Neural cell (in vitro differentiated cells): ENCODE measurements at regions not wholly inside any gene's neighbourhood (a gene's known extent, or its start where the extent isn't known, plus 50 kb on each side); places are given as distances from the start of the nearest gene placed in this dataset.

Experiments
- H2AFZ ChIP-seq: fragments of 200-600, 300-800 bp; sonication (generic), shearing (Covaris generic); 2 replicates; pipeline ENCODE4 v1.6.0; 2014; ENCODE audit warnings: low read depth, mild to moderate bottlenecking, antibody characterized with exemption, low read length, moderate library complexity
- H3F3A ChIP-seq: fragments of 200-600 bp; shearing (Covaris generic); 2 replicates; pipeline ENCODE4 v1.6.1; 2016; ENCODE audit warnings: mild to moderate bottlenecking, moderate library complexity, mixed read lengths, antibody characterized with exemption, low read length; ENCODE audit not compliant: insufficient read depth, poor library complexity, severe bottlenecking
- H3K27ac ChIP-seq: fragments of 200-600, 300-800 bp; sonication (generic), shearing (Covaris generic); 2 replicates; pipeline ENCODE4 v1.5.1; 2014; ENCODE audit warnings: mild to moderate bottlenecking, low read length, moderate library complexity
- H3K27me3 ChIP-seq: fragments of 300-800, 200-600 bp; sonication (generic), shearing (Covaris generic); 2 replicates; pipeline ENCODE4 v1.6.0; 2014; ENCODE audit warnings: mild to moderate bottlenecking, low read depth, low read length, moderate library complexity; ENCODE audit not compliant: insufficient read depth
- H3K36me3 ChIP-seq: fragments of 300-800, 200-600 bp; sonication (generic), shearing (Covaris generic); 2 replicates; pipeline ENCODE4 v1.5.1; 2014; ENCODE audit warnings: mild to moderate bottlenecking, antibody characterized with exemption, low read length, moderate library complexity; ENCODE audit not compliant: insufficient read depth
- H3K4me2 ChIP-seq: fragments of 300-800, 200-600 bp; sonication (generic), shearing (Covaris generic); 2 replicates; pipeline ENCODE4 v1.6.0; 2014; ENCODE audit warnings: mild to moderate bottlenecking, low read length
- H3K4me3 ChIP-seq: fragments of 300-800, 200-600 bp; sonication (generic), shearing (Covaris generic); 2 replicates; pipeline ENCODE4 v1.5.1; 2014; ENCODE audit warnings: mild to moderate bottlenecking, low read length, moderate library complexity
- H3K79me2 ChIP-seq: fragments of 200-600 bp; shearing (Covaris generic); replicated peaks from 2 replicates; pipeline ENCODE4 v1.6.0; 2014; ENCODE audit warnings: mild to moderate bottlenecking, low read length, moderate library complexity; ENCODE audit not compliant: insufficient read depth
- H3K9ac ChIP-seq: fragments of 300-800, 200-600 bp; sonication (generic), shearing (Covaris generic); 2 replicates; pipeline ENCODE4 v1.6.1; 2016; ENCODE audit warnings: mild to moderate bottlenecking, low read length, mixed read lengths
- H3K9me2 ChIP-seq: fragments of 200-600 bp; shearing (Covaris generic); 2 replicates; pipeline ENCODE4 v1.6.1; 2016; ENCODE audit warnings: mild to moderate bottlenecking, low read length, mixed read lengths; ENCODE audit not compliant: insufficient read depth
- H3K9me3 ChIP-seq: fragments of 200-600, 300-800 bp; sonication (generic), shearing (Covaris generic); 2 replicates; pipeline ENCODE4 v1.6.1; 2016; ENCODE audit warnings: mild to moderate bottlenecking, mixed run types, low read length, moderate library complexity, mixed read lengths
- H4K20me1 ChIP-seq: fragments of 200-600 bp; shearing (Covaris generic); 2 replicates; pipeline ENCODE4 v1.6.1; 2016; ENCODE audit warnings: mild to moderate bottlenecking, mixed run types; ENCODE audit not compliant: insufficient read depth
- CTCF ChIP-seq: fragments of 450-650 bp; IDR thresholded peaks from 2 replicates; pipeline ENCODE4 v1.5.1; 2014; ENCODE audit warnings: antibody characterized with exemption, mild to moderate bottlenecking, moderate library complexity; ENCODE audit not compliant: poor library complexity, severe bottlenecking
- EP300 ChIP-seq: fragments of 450-650 bp; conservative IDR thresholded peaks from 2 replicates; pipeline ENCODE4 v1.6.1; 2014; ENCODE audit warnings: antibody characterized with exemption, mild to moderate bottlenecking, moderate library complexity; ENCODE audit not compliant: poor library complexity, severe bottlenecking
- EZH2 ChIP-seq: fragments of 200-600, 300-800 bp; shearing (Covaris generic), sonication (generic); IDR thresholded peaks from 2 replicates; pipeline ENCODE4 v1.6.1; 2014; ENCODE audit warnings: antibody characterized with exemption, low read length, borderline replicate concordance, mild to moderate bottlenecking; ENCODE audit not compliant: insufficient read depth, poor library complexity, severe bottlenecking
- MXI1 ChIP-seq: fragments of 450-650 bp; conservative IDR thresholded peaks from 2 replicates; pipeline ENCODE4 v1.6.1; 2014; ENCODE audit warnings: antibody characterized with exemption, mild to moderate bottlenecking; ENCODE audit not compliant: poor library complexity, severe bottlenecking
- POLR2AphosphoS5 ChIP-seq: IDR thresholded peaks from 2 replicates; pipeline ENCODE4 v1.6.1; 2012
- RAD21 ChIP-seq: fragments of 450-650 bp; conservative IDR thresholded peaks from 2 replicates; pipeline ENCODE4 v1.6.1; 2014; ENCODE audit warnings: antibody characterized with exemption, mild to moderate bottlenecking, moderate library complexity
- SMC3 ChIP-seq: fragments of 450-650 bp; conservative IDR thresholded peaks from 2 replicates; pipeline ENCODE4 v1.6.1; 2014; ENCODE audit warnings: antibody characterized with exemption, mild to moderate bottlenecking, moderate library complexity; ENCODE audit not compliant: poor library complexity
- TAF1 ChIP-seq: IDR thresholded peaks from 2 replicates; pipeline ENCODE4 v1.6.1; 2012; ENCODE audit warnings: low read depth
- TF ChIP-seq, protein P1 (sequence below): IDR thresholded peaks from 2 replicates; pipeline ENCODE4 v1.6.1; 2012; ENCODE audit warnings: borderline replicate concordance

- no peak overlapping the region for H3K4me3 ChIP-seq
- H3K27me3 ChIP-seq = peaks cover 32% of the 10 kb centered on the region
- no peak overlapping the region for H3K4me2 ChIP-seq
These were observed 53.6 kb upstream of the EIF5 start for GRCh38 chr14:103280278-103280928.

DNA sequence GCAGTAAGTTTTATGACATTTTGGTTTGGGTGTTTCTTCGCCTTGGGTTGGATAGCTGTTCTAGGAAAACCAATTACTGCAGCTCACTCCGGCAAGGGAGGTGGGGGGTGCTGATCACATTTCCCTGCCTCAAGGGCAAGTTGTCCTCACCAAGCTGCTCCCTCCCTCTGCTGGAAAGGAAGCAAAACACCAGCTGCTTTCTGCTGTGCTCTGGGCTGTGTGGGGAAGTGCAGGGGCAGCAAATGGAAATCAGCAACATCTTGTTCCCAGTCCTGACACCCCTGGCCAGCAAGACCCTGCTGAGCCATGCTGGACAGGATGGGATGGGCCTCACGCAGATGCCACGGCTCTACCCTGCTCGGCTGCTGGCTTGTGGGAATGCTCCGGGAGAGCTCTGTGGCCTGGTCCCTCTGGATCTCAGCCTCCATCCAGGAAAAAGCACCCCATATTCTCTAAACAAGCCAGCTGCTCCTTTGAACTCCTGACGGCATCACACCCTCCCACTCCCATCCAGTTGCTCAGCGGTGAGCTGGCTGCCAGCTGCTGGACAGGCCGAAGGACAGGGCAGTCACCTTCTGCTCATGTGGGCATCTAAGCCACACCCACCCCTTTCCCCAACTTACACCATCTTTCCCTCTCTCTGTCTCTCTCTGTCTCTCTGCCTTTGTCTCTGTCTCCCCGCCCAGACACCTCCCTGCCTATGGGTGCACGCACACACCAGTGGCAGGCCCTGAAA is 52.4 kb upstream of the EIF5 start:
- no peak overlapping the region for H3K27ac ChIP-seq
- H3F3A ChIP-seq = no peaks in the 10 kb centered on the region
- H3K4me3 ChIP-seq = no peak overlapping the region
- H3K9me3 ChIP-seq = peaks cover 4% of the 10 kb centered on the region
- no peaks in the 10 kb centered on the region for H3K9me2 ChIP-seq
- H2AFZ ChIP-seq = no peak overlapping the region
- H3K4me2 ChIP-seq = no peak overlapping the region
- H3K27me3 ChIP-seq = peaks cover 32% of the 10 kb centered on the region
- no peaks in the 10 kb centered on the region for H3K79me2 ChIP-seq
- no peak overlapping the region for H3K9ac ChIP-seq
- no peaks in the 10 kb centered on the region for H3K36me3 ChIP-seq
- H4K20me1 ChIP-seq = no peaks in the 10 kb centered on the region
- TF ChIP-seq EZH2 (no peak), POLR2AphosphoS5 (no peak), MXI1 (no peak), EP300 (no peak), RAD21 (no peak), SMC3 (no peak), TAF1 (no peak)
- TF ChIP-seq, protein P1, sequence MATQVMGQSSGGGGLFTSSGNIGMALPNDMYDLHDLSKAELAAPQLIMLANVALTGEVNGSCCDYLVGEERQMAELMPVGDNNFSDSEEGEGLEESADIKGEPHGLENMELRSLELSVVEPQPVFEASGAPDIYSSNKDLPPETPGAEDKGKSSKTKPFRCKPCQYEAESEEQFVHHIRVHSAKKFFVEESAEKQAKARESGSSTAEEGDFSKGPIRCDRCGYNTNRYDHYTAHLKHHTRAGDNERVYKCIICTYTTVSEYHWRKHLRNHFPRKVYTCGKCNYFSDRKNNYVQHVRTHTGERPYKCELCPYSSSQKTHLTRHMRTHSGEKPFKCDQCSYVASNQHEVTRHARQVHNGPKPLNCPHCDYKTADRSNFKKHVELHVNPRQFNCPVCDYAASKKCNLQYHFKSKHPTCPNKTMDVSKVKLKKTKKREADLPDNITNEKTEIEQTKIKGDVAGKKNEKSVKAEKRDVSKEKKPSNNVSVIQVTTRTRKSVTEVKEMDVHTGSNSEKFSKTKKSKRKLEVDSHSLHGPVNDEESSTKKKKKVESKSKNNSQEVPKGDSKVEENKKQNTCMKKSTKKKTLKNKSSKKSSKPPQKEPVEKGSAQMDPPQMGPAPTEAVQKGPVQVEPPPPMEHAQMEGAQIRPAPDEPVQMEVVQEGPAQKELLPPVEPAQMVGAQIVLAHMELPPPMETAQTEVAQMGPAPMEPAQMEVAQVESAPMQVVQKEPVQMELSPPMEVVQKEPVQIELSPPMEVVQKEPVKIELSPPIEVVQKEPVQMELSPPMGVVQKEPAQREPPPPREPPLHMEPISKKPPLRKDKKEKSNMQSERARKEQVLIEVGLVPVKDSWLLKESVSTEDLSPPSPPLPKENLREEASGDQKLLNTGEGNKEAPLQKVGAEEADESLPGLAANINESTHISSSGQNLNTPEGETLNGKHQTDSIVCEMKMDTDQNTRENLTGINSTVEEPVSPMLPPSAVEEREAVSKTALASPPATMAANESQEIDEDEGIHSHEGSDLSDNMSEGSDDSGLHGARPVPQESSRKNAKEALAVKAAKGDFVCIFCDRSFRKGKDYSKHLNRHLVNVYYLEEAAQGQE = no peak

More at GRCh38 chr14:103280278-103280928, 53.6 kb upstream of the EIF5 start:
- Histone ChIP-seq H4K20me1 (no peaks in the 10 kb centered on the region), H3K36me3 (no peaks in the 10 kb centered on the region), H3K9ac (no peak overlapping the region), H3F3A (no peaks in the 10 kb centered on the region), H2AFZ (no peak overlapping the region), H3K27ac (no peak overlapping the region), H3K9me2 (no peaks in the 10 kb centered on the region), H3K9me3 (peaks cover 4% of the 10 kb centered on the region), H3K79me2 (no peaks in the 10 kb centered on the region)
- TF ChIP-seq SMC3 = no peak
- no peak for TF ChIP-seq RAD21
- no peak for TF ChIP-seq CTCF
- no peak for TF ChIP-seq EP300
- no peak for TF ChIP-seq POLR2AphosphoS5
- no peak for TF ChIP-seq EZH2
- TF ChIP-seq, protein P1 = no peak
- no peak for TF ChIP-seq TAF1
- TF ChIP-seq MXI1 = no peak
